Activated effector memory CD4-positive, alpha-beta T cell treated with Interleukin-2 at 50 U/mL for 16 hours (primary cell): ENCODE measurements at regions not wholly inside any gene's neighbourhood (a gene's known extent, or its start where the extent isn't known, plus 50 kb on each side); places are given as distances from the start of the nearest gene placed in this dataset.

Experiments used
- DNase-seq: peaks from one replicate; pipeline ENCODE4 v3.0.0-alpha.2; 2020

DNA sequence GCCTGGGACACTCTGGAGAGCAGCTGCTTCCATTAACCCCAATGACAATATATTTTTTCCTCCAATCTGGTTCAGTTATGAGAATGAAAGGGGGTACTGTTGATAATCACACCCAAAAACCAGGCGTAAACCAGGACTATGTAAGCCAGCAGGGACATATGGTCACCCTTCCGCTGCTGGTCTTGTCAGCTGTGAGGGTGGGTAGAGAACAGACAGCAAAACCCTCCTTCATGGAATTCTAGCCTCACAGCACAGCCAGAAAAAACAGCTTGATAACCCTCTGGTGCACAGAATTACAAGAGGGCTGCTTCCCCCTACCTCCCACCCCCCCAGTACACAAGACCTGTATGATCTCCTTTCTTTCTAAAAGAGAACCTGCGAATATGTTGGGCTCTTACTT lies 368.8 kb upstream of the ZMIZ1 start:
- no peak for DNase-seq

DNA sequence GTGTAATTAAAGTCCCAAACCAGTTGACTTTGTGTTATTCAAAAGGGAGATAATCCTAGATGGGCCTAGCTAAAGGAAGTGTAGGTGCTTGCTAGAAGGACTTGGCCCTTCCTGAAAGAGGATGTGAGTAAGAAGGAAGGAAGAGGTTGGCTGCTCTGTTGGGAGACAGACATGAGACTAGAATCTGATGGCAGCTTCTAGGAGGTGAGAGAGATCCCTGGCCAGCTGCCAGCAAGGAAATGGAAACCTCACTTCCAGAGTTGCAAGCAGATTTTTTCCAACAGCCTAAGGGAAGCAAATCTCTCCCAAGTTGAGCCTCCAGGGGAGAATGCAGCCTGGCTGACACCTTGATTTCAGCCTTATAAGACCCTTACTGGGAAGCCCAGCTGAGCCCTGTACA lies 368.4 kb upstream of the ZMIZ1 start:
- DNase-seq, result no peak

GRCh38 chr10:78700816-78701520 lies 367.8 kb upstream of the ZMIZ1 start:
- DNase-seq, result no peak

DNA sequence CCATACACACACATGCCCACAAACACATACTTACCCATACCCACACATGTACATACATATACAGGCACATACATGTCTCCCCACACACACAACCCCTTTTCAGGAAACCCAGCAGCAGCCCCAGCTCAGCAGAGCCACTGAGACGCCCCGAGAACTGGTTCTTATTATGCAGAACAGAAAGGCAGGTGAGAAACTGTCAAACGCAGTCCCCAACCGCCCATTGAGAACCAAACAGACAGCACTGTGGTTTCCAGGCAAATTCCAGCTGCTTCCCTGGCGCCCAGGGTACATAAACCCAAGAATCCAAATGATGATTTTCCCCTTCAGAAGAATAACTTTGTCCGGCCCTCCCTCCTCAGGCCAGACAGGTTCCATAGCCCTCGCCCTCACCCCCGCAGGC lies 366.6 kb upstream of the ZMIZ1 start:
- DNase-seq, result no peak

DNA sequence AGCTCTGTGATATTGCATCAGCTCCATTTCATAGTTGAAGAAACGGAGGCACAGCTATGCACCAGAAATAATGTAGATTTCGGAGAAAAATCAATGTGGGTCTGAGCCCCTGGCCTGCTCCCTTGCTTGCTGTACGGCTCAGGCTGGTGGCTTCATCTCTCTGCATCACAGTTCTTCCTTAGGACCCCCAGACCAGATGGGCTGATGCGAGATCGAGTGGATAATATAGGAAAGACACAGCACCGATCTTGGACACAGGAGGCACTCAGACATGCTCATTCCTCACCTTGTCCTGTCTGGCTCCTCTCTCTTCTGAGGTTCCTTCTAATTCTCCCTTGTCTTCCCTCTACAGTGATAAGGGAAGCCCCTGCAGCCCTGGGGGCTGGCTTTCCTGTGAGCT lies 365.9 kb upstream of the ZMIZ1 start:
- DNase-seq, result no peak

- DNase-seq, result no peak
Measured at GRCh38 chr10:78703593-78703992, 365.2 kb upstream of the ZMIZ1 start.

- no peak for DNase-seq
Measured at GRCh38 chr10:78706256-78706655, 362.5 kb upstream of the ZMIZ1 start.

- no peak for DNase-seq
Measured at GRCh38 chr10:78706726-78707540, 361.8 kb upstream of the ZMIZ1 start.

DNA sequence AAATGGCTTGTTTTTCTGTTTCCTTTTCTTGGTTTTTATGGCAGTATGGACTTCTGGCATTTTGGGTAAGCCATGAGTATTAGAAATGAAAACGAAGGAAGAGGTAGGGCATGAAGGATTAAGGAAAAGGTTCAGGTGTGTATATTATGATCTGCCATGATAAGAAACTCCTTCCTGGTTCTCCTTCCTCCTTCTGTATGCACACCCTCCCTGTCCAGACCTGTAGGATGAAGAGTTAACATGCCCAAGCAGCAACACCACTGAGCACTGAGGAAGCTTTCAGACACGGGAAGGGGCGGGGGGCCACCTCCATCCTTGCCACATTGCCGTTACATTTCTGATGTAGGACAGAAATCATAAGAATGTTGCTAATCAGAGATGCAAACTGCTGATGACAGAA lies 361.0 kb upstream of the ZMIZ1 start:
- no peak for DNase-seq

DNA sequence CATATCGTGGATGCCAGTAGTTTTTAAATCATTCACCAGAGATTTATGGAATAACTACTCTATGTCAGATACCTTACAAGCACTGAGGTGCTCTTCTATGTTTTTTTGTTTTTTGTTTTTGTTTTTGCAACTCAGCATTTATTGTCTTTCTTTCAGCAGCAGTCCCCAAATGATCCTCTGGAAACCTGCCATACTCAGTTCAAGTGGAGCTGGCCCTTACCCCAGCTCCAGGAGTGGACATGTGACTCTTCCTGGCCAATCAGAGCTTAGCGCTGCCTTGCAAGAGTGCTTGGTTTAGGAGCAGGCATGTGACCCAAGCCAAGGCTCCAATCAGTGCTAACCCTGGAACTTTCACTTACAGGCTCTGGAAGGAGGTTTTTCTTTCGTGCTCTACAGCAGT lies 356.6 kb upstream of the ZMIZ1 start:
- no peak for DNase-seq

DNA sequence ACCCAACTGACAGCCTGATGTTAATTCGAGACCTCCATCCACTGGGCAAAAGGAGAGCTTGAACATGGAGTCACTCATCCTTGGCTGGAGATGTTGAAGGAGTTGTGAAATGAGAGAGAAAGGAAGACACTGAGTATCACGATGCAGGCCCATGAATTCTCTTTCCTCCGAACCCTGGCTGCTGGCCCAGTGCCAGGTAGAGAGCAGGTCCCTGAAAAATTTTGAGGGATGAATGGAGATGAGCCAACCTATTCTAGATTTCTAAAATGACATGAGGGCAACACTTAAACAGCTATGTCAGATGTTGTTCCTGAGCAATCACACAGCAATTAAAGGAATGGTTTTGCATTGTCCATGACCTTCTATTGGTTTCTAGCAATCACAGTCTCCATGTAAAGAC lies 355.1 kb upstream of the ZMIZ1 start:
- DNase-seq, result no peak

DNA sequence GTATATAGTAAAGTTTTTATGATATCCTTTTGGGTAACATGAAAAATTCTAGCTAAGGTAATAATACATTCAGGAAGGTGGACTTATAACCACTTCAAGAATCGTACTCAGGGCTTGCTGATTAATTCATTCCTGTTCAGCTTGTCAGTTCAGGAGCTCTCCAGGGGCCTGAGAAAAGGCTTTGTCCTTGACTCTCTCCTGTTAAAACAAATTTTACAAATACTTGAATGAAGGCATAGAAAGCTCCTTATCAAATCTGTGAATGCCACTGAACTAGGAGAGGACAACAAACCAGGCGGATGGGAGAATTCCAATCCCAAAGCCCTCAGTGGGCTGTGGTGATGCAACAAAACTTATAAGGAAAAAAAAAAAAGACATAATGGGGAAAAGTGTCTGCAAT lies 354.5 kb upstream of the ZMIZ1 start:
- no peak for DNase-seq

GRCh38 chr10:78715435-78715834 lies 353.3 kb upstream of the ZMIZ1 start:
- DNase-seq, result no peak

- no peak for DNase-seq
Measured at GRCh38 chr10:78716043-78716660, 352.6 kb upstream of the ZMIZ1 start.

DNA sequence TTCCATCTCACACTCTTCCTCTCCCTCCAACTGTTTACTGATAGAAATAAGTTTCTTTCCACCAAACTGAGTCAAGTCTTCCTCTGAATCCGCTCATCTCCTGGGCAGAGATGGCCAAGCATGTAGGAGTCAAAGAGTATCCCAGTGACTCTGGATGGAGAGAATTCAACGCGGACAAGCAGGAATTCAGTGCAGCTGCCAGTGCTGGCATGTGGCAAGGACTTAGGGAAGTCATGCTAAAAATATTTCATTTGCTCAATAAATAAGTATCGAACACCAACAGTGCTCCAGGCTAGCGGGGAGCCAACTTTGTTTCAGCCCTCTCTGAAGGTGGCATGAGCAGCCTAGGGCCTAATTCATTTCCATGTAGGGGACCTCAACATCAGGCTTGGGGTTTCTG lies 351.6 kb upstream of the ZMIZ1 start:
- no peak for DNase-seq

- no peak for DNase-seq
Measured at GRCh38 chr10:78718032-78718572, 350.7 kb upstream of the ZMIZ1 start.

DNA sequence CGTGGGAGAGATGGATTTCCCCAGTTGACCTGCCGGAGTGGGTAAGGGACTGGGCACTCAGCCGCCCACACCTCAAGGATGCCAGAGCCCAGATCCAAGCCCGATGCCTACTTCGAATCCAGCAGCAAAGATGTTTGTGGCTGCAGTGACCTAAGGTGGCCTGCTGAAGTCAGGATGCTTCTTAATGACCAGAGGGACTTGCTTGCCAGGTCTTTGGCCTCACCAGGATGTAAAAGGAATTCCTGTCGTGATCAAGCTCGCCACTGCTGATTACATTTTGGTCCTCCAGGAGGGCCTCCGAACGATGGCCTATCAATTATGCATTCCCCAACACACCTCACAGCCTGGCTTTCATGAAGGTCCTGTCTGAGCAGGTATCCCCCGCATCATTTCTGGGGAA lies 349.5 kb upstream of the ZMIZ1 start:
- no peak for DNase-seq

GRCh38 chr10:78720091-78720490 lies 348.7 kb upstream of the ZMIZ1 start:
- no peak for DNase-seq

GRCh38 chr10:78721231-78721630 lies 347.5 kb upstream of the ZMIZ1 start:
- no peak for DNase-seq

DNA sequence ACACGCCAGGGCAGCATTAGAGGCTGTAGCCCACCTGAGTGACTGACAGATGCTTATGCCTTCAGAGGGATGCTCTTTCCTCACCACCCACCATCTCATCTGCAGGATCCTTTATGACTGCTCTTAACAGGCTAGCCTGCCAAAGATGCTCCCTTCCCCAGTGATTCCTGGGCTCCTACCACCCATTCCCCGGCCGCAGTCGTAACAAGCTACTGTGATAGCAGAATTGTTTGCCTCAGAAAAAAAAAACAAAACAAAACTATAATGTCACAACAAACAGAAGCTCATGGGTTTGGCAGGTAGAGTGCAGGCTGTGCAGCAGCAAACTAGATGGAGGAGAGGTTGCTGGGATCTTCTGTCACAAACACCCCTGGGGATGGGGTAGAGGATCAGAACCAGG lies 343.9 kb upstream of the ZMIZ1 start:
- DNase-seq, result no peak

- no peak for DNase-seq
Measured at GRCh38 chr10:78726171-78726570, 342.6 kb upstream of the ZMIZ1 start.

- DNase-seq, result no peak
Measured at GRCh38 chr10:78727251-78727650, 341.5 kb upstream of the ZMIZ1 start.

DNA sequence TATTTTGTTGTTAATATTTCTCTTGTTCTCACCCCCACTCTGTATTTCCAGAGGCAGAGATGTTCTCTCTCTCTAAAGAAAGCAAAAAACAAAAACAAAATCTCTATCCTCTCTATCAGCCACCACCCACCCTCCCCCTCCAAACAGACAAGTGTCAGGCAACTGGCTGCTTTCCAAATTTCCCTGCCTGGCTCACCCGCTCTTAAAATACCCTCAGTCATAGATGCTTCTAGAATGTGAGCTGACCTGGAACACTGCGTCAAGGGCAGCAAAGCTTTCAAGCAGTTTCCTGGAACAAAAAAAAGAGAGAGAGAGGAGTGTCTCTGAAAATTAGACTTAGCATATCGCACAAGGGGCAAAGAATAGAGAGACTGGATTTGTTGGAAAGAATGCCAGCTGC lies 341.0 kb upstream of the ZMIZ1 start:
- DNase-seq, result no peak

GRCh38 chr10:78728176-78728575 lies 340.6 kb upstream of the ZMIZ1 start:
- DNase-seq, result no peak
